Superior temporal gyrus (tissue), 1 donor: ENCODE measurements at regions not wholly inside any gene's neighbourhood (a gene's known extent, or its start where the extent isn't known, plus 50 kb on each side); places are given as distances from the start of the nearest gene placed in this dataset.

Experiments used
- DNase-seq: peaks from one replicate; pipeline ENCODE4 v3.0.0-alpha.2; 2016; ENCODE audit errors: extremely low spot score

GRCh38 chr7:27299861-27300260, 57.3 kb downstream of the EVX1 start:
- no peak for DNase-seq

- no peak for DNase-seq
Measured at GRCh38 chr7:27300421-27300820, 57.8 kb downstream of the EVX1 start.

- no peak for DNase-seq
Measured at GRCh38 chr7:27302590-27302989, 60.0 kb downstream of the EVX1 start.

- no peak for DNase-seq
Measured at GRCh38 chr7:27303026-27303425, 60.4 kb downstream of the EVX1 start.

- DNase-seq: no peak
Measured at GRCh38 chr7:27305854-27306253, 63.3 kb downstream of the EVX1 start.

- no peak for DNase-seq
Measured at GRCh38 chr7:27312820-27313219, 70.2 kb downstream of the EVX1 start.

GRCh38 chr7:27314111-27314510, 71.5 kb downstream of the EVX1 start:
- DNase-seq: no peak

GRCh38 chr7:27315066-27315465, 72.5 kb downstream of the EVX1 start:
- no peak for DNase-seq

- no peak for DNase-seq
Measured at GRCh38 chr7:27316311-27316710, 73.7 kb downstream of the EVX1 start.

- no peak for DNase-seq
Measured at GRCh38 chr7:27324246-27324645, 81.6 kb downstream of the EVX1 start.

GRCh38 chr7:27329909-27330308, 87.3 kb downstream of the EVX1 start:
- no peak for DNase-seq

- no peak for DNase-seq
Measured at GRCh38 chr7:27339478-27339877, 96.9 kb downstream of the EVX1 start.

- DNase-seq: no peak
Measured at GRCh38 chr7:27344471-27344870, 101.9 kb downstream of the EVX1 start.

- no peak for DNase-seq
Measured at GRCh38 chr7:27345164-27345887, 102.7 kb downstream of the EVX1 start.

- no peak for DNase-seq
Measured at GRCh38 chr7:27345997-27346396, 103.4 kb downstream of the EVX1 start.

- DNase-seq: peak; percentile 31
Measured at GRCh38 chr7:27346531-27347275, 104.1 kb downstream of the EVX1 start.

- no peak for DNase-seq
Measured at GRCh38 chr7:27347276-27347640, 104.7 kb downstream of the EVX1 start.

GRCh38 chr7:27349621-27350020, 107.0 kb downstream of the EVX1 start:
- DNase-seq: no peak

- DNase-seq: no peak
Measured at GRCh38 chr7:27351137-27351536, 108.5 kb downstream of the EVX1 start.

GRCh38 chr7:27351786-27352185, 109.2 kb downstream of the EVX1 start:
- no peak for DNase-seq

GRCh38 chr7:27359181-27360125, 116.9 kb downstream of the EVX1 start:
- no peak for DNase-seq

- DNase-seq: no peak
Measured at GRCh38 chr7:27361522-27361921, 118.9 kb downstream of the EVX1 start.
